Activated naive CD4-positive, alpha-beta T cell treated with anti-CD3 and anti-CD28 coated beads for 36 hours (primary cell): ENCODE measurements at regions not wholly inside any gene's neighbourhood (a gene's known extent, or its start where the extent isn't known, plus 50 kb on each side); places are given as distances from the start of the nearest gene placed in this dataset.

ENCODE experiments used
- CTCF ChIA-PET: fragments of 350-600 bp; sonication (Branson Sonifier 250); formaldehyde crosslinking; loops from one replicate; lab custom pipeline; 2021; ENCODE audit warnings: antibody characterized with exemption; lab: Charles Lee
- DNase-seq: peaks from one replicate; pipeline ENCODE4 v3.0.0-alpha.2; 2020
- H3K27ac Mint-ChIP-seq: one replicate; pipeline ENCODE4 v1.8.0; 2021; ENCODE audit warnings: mild to moderate bottlenecking, mixed read lengths
- H3K27me3 Mint-ChIP-seq: one replicate; pipeline ENCODE4 v1.8.0; 2021; ENCODE audit warnings: low read depth, mixed read lengths
- H3K36me3 Mint-ChIP-seq: one replicate; pipeline ENCODE4 v1.8.0; 2021; ENCODE audit warnings: low read depth, mixed read lengths
- H3K4me1 Mint-ChIP-seq: one replicate; pipeline ENCODE4 v1.8.0; 2021; ENCODE audit warnings: low read depth, mixed read lengths
- H3K4me3 Mint-ChIP-seq: one replicate; pipeline ENCODE4 v1.8.0; 2021; ENCODE audit warnings: mild to moderate bottlenecking, moderate library complexity, mixed read lengths
- H3K9me3 Mint-ChIP-seq: one replicate; pipeline ENCODE4 v1.8.0; 2021; ENCODE audit warnings: mixed read lengths
- intact Hi-C: fragments of 100-400 bp; cut with micrococcal nuclease; formaldehyde crosslinking; loops from one replicate; pipeline ENCODE4 v1.15.1; 2023

- no peak for DNase-seq
- CTCF ChIA-PET = no interaction called here
- Mint-ChIP-seq H3K36me3 (no peaks in the 10 kb centered on the region), H3K4me1 (no peaks in the 10 kb centered on the region), H3K27me3 (no peaks in the 10 kb centered on the region), H3K27ac (no peak overlapping the region), H3K4me3 (no peak overlapping the region), H3K9me3 (no peaks in the 10 kb centered on the region)
- intact Hi-C loops = no loop called here
Observed at GRCh38 chr7:15922002-15922401, 235.5 kb upstream of the MEOX2 start.

- H3K36me3 Mint-ChIP-seq = no peaks in the 10 kb centered on the region
- H3K27me3 Mint-ChIP-seq = no peaks in the 10 kb centered on the region
- intact Hi-C loops = no loop called here
- CTCF ChIA-PET = no interaction called here
- H3K4me3 Mint-ChIP-seq = no peak overlapping the region
- DNase-seq = no peak
- no peak overlapping the region for H3K27ac Mint-ChIP-seq
- H3K9me3 Mint-ChIP-seq = no peaks in the 10 kb centered on the region
- H3K4me1 Mint-ChIP-seq = no peaks in the 10 kb centered on the region
Observed at GRCh38 chr7:15921576-15921975, 235.1 kb upstream of the MEOX2 start.

- DNase-seq = no peak
- CTCF ChIA-PET = no interaction called here
- H3K9me3 Mint-ChIP-seq = no peaks in the 10 kb centered on the region
- intact Hi-C loops = no loop called here
- H3K4me1 Mint-ChIP-seq = no peaks in the 10 kb centered on the region
- no peak overlapping the region for H3K4me3 Mint-ChIP-seq
- H3K27ac Mint-ChIP-seq = no peak overlapping the region
- H3K36me3 Mint-ChIP-seq = no peaks in the 10 kb centered on the region
- no peaks in the 10 kb centered on the region for H3K27me3 Mint-ChIP-seq
Observed at GRCh38 chr7:15920953-15921352, 234.5 kb upstream of the MEOX2 start.

GRCh38 chr7:15916681-15917380 is 230.3 kb upstream of the MEOX2 start:
- no peaks in the 10 kb centered on the region for H3K27me3 Mint-ChIP-seq
- no peak overlapping the region for H3K27ac Mint-ChIP-seq
- no peaks in the 10 kb centered on the region for H3K9me3 Mint-ChIP-seq
- CTCF ChIA-PET = no interaction called here
- no peak overlapping the region for H3K4me3 Mint-ChIP-seq
- intact Hi-C loops = no loop called here
- no peaks in the 10 kb centered on the region for H3K4me1 Mint-ChIP-seq
- H3K36me3 Mint-ChIP-seq = no peaks in the 10 kb centered on the region
- DNase-seq = no peak

GRCh38 chr7:15915686-15916293 is 229.3 kb upstream of the MEOX2 start:
- CTCF ChIA-PET = no interaction called here
- Mint-ChIP-seq H3K27me3 (no peaks in the 10 kb centered on the region), H3K36me3 (no peaks in the 10 kb centered on the region), H3K4me1 (no peaks in the 10 kb centered on the region), H3K4me3 (no peak overlapping the region), H3K9me3 (no peaks in the 10 kb centered on the region), H3K27ac (no peak overlapping the region)
- no peak for DNase-seq
- intact Hi-C loops = no loop called here

GRCh38 chr7:15914611-15915010 is 228.1 kb upstream of the MEOX2 start:
- no peaks in the 10 kb centered on the region for H3K4me1 Mint-ChIP-seq
- H3K4me3 Mint-ChIP-seq = no peak overlapping the region
- CTCF ChIA-PET = no interaction called here
- H3K9me3 Mint-ChIP-seq = peaks cover 2% of the 10 kb centered on the region
- intact Hi-C loops = no loop called here
- no peak overlapping the region for H3K27ac Mint-ChIP-seq
- H3K36me3 Mint-ChIP-seq = no peaks in the 10 kb centered on the region
- no peaks in the 10 kb centered on the region for H3K27me3 Mint-ChIP-seq
- no peak for DNase-seq

- Mint-ChIP-seq H3K4me3 (no peak overlapping the region), H3K9me3 (peaks cover 5% of the 10 kb centered on the region), H3K36me3 (no peaks in the 10 kb centered on the region), H3K27ac (no peak overlapping the region), H3K4me1 (no peaks in the 10 kb centered on the region), H3K27me3 (no peaks in the 10 kb centered on the region)
- no peak for DNase-seq
- CTCF ChIA-PET = no interaction called here
- intact Hi-C loops = no loop called here
Observed at GRCh38 chr7:15906436-15906835, 220.0 kb upstream of the MEOX2 start.

- Mint-ChIP-seq H3K4me1 (no peaks in the 10 kb centered on the region), H3K27ac (no peak overlapping the region), H3K27me3 (no peaks in the 10 kb centered on the region), H3K4me3 (no peak overlapping the region), H3K36me3 (no peaks in the 10 kb centered on the region), H3K9me3 (peaks cover 5% of the 10 kb centered on the region)
- intact Hi-C loops = no loop called here
- CTCF ChIA-PET = no interaction called here
- DNase-seq = no peak
Observed at GRCh38 chr7:15905251-15906040, 219.0 kb upstream of the MEOX2 start.

GRCh38 chr7:15891151-15891881 is 204.8 kb upstream of the MEOX2 start:
- CTCF ChIA-PET = no interaction called here
- no peaks in the 10 kb centered on the region for H3K36me3 Mint-ChIP-seq
- DNase-seq = no peak
- H3K4me3 Mint-ChIP-seq = no peak overlapping the region
- H3K27me3 Mint-ChIP-seq = no peaks in the 10 kb centered on the region
- no peaks in the 10 kb centered on the region for H3K4me1 Mint-ChIP-seq
- intact Hi-C loops = no loop called here
- H3K27ac Mint-ChIP-seq = no peak overlapping the region
- H3K9me3 Mint-ChIP-seq = peaks cover 3% of the 10 kb centered on the region

GRCh38 chr7:15889507-15889906 is 203.0 kb upstream of the MEOX2 start:
- H3K27ac Mint-ChIP-seq = no peak overlapping the region
- H3K36me3 Mint-ChIP-seq = no peaks in the 10 kb centered on the region
- H3K4me3 Mint-ChIP-seq = no peak overlapping the region
- intact Hi-C loops = no loop called here
- H3K9me3 Mint-ChIP-seq = peaks cover 3% of the 10 kb centered on the region
- no peaks in the 10 kb centered on the region for H3K27me3 Mint-ChIP-seq
- no peak for DNase-seq
- CTCF ChIA-PET = no interaction called here
- no peaks in the 10 kb centered on the region for H3K4me1 Mint-ChIP-seq

GRCh38 chr7:15888090-15888489 is 201.6 kb upstream of the MEOX2 start:
- intact Hi-C loops = no loop called here
- Mint-ChIP-seq H3K27me3 (no peaks in the 10 kb centered on the region), H3K4me3 (no peak overlapping the region), H3K36me3 (no peaks in the 10 kb centered on the region), H3K27ac (no peak overlapping the region), H3K9me3 (peaks cover 4% of the 10 kb centered on the region), H3K4me1 (no peaks in the 10 kb centered on the region)
- CTCF ChIA-PET = no interaction called here
- DNase-seq = no peak

- no peak overlapping the region for H3K27ac Mint-ChIP-seq
- H3K9me3 Mint-ChIP-seq = peaks cover 10% of the 10 kb centered on the region
- CTCF ChIA-PET = no interaction called here
- no peaks in the 10 kb centered on the region for H3K4me1 Mint-ChIP-seq
- no peak overlapping the region for H3K4me3 Mint-ChIP-seq
- intact Hi-C loops = no loop called here
- no peaks in the 10 kb centered on the region for H3K36me3 Mint-ChIP-seq
- DNase-seq = no peak
- no peaks in the 10 kb centered on the region for H3K27me3 Mint-ChIP-seq
Observed at GRCh38 chr7:15886626-15887025, 200.1 kb upstream of the MEOX2 start.
